K562 (cell line): ENCODE measurements at regions not wholly inside any gene's neighbourhood (a gene's known extent, or its start where the extent isn't known, plus 50 kb on each side); places are given as distances from the start of the nearest gene placed in this dataset.

ENCODE experiments used
- ATAC-seq: fragments of 200-7000 bp; cut with Tn5 transposase; 3 replicates; pipeline ENCODE4 v1.9.1; 2020; ENCODE audit warnings: moderate library complexity
- BruUV-seq: library from RNA; stranded (reverse); fragments of 400-500 nt; replicated peaks from 2 replicates; lab custom pipeline; 2021; lab: Mats Ljungman, UMichigan
- CTCF ChIA-PET: fragments of 300-600 bp; formaldehyde crosslinking; extraction: SDS; loops from one replicate; lab custom pipeline; 2021; ENCODE audit warnings: low intra/inter-chr PET ratio; lab: Yijun Ruan, JAX
- POLR2A ChIA-PET: fragments of 300-600, 350-650 bp; sonication (Branson Sonifier 250); formaldehyde crosslinking; extraction: SDS; loops from one replicate; lab custom pipeline; 2021; ENCODE audit warnings: antibody characterized with exemption, inconsistent platforms; lab: Yijun Ruan, JAX
- DNase-seq, 4 experiments: peaks; one replicate each; pipeline versions ENCODE4 v3.0.0 to v3.0.0-alpha.2; 2011 to 2018; ENCODE audit warnings: low spot score in 3 of 4, mixed read lengths in 3 of 4; ENCODE audit errors: extremely low read depth in 1 of 4
- FAIRE-seq: peaks from 2 replicates; lab custom pipeline; 2011; peaks lifted over from hg19 to GRCh38; lab: Jason Lieb, UNC
- H2AFZ ChIP-seq: 2 replicates; pipeline ENCODE4 v1.6.0; 2011; ENCODE audit warnings: low read depth, low read length, control low read depth, inconsistent platforms
- H3K27ac ChIP-seq: fragments of 200-600 bp; 3 replicates; pipeline ENCODE4 v1.8.0; 2011; ENCODE audit warnings: low read depth, mild to moderate bottlenecking, control low read depth, inconsistent platforms, low read length, moderate library complexity, mixed read lengths; ENCODE audit errors: extremely low read depth
- H3K27me3 ChIP-seq, 2 experiments: fragments of 300-600 bp in 1 of 2; 2 replicates in 1 of 2; 3 replicates in 1 of 2; pipeline versions ENCODE4 v1.6.0 to v1.8.0; 2011; ENCODE audit warnings: inconsistent platforms in 2 of 2, low read length in 2 of 2, mild to moderate bottlenecking in 1 of 2, mixed read lengths in 1 of 2, moderate library complexity in 1 of 2; ENCODE audit not compliant: control insufficient read depth in 2 of 2, insufficient read depth in 2 of 2
- H3K36me3 ChIP-seq: fragments of 300-600 bp; 3 replicates; pipeline ENCODE4 v1.8.0; 2011; ENCODE audit warnings: mild to moderate bottlenecking, low read length, inconsistent platforms; ENCODE audit not compliant: control insufficient read depth, insufficient read depth
- H3K4me1 ChIP-seq, 2 experiments: fragments of 200-600 bp in 1 of 2; replicated peaks in 1 of 2; 2 replicates in 1 of 2; 3 replicates in 1 of 2; pipeline versions ENCODE4 v1.5.1 to v1.8.0; 2011; ENCODE audit warnings: inconsistent platforms in 2 of 2, low read length in 2 of 2, mild to moderate bottlenecking in 1 of 2, mixed read lengths in 1 of 2, moderate library complexity in 1 of 2; ENCODE audit not compliant: control insufficient read depth in 2 of 2, insufficient read depth in 2 of 2
- H3K4me2 ChIP-seq: 2 replicates; pipeline ENCODE4 v1.6.1; 2011; ENCODE audit warnings: low read length, control low read depth, inconsistent platforms, mixed read lengths; ENCODE audit not compliant: insufficient read depth
- H3K4me3 ChIP-seq: fragments of 200-600 bp; sonication (generic), shearing (Covaris generic); 2 replicates; pipeline ENCODE4 v1.5.1; 2016; ENCODE audit warnings: control low read depth, inconsistent platforms
- H3K79me2 ChIP-seq: fragments of 200-600 bp; 3 replicates; pipeline ENCODE4 v1.8.0; 2011; ENCODE audit warnings: low read length, inconsistent platforms; ENCODE audit not compliant: control insufficient read depth, insufficient read depth
- H3K9ac ChIP-seq, 2 experiments: 2 replicates each; pipeline versions ENCODE4 v1.6.0 to v1.6.1; 2011; ENCODE audit warnings: low read depth in 2 of 2, low read length in 2 of 2, control low read depth in 1 of 2, inconsistent platforms in 1 of 2, mild to moderate bottlenecking in 1 of 2, mixed read lengths in 1 of 2; ENCODE audit not compliant: insufficient read depth in 1 of 2
- H3K9me1 ChIP-seq: one replicate; pipeline ENCODE4 v1.6.0; 2011; ENCODE audit warnings: inconsistent platforms, mild to moderate bottlenecking, low read length, moderate library complexity; ENCODE audit not compliant: control insufficient read depth, insufficient read depth
- H3K9me3 ChIP-seq: replicated peaks from 2 replicates; pipeline ENCODE4 v1.5.1; 2011; ENCODE audit warnings: low read depth, low read length, inconsistent platforms; ENCODE audit not compliant: control insufficient read depth, insufficient read depth
- H4K20me1 ChIP-seq: replicated peaks from 2 replicates; pipeline ENCODE4 v1.6.1; 2011; ENCODE audit warnings: low read length, inconsistent platforms, mixed read lengths; ENCODE audit not compliant: control insufficient read depth, insufficient read depth
- ELF2 ChIP-seq: fragments of 250-450 bp; sonication (Bioruptor Pico); IDR thresholded peaks from 2 replicates; pipeline ENCODE4 v1.5.0; 2021; ENCODE audit warnings: mild to moderate bottlenecking
- EP400 ChIP-seq: fragments of 450-650 bp; IDR thresholded peaks from 2 replicates; pipeline ENCODE4 v1.6.1; 2017; ENCODE audit warnings: antibody characterized with exemption, mild to moderate bottlenecking, moderate library complexity
- HNRNPK ChIP-seq: fragments of 200-400 bp; formaldehyde crosslinking; IDR thresholded peaks from one replicate; pipeline ENCODE4 v1.6.1; 2018; ENCODE audit warnings: mild to moderate bottlenecking, low read depth, low read length; ENCODE audit not compliant: poor library complexity, severe bottlenecking
- HNRNPLL ChIP-seq: fragments of 200-400 bp; formaldehyde crosslinking; IDR thresholded peaks from 2 replicates; pipeline ENCODE4 v1.6.1; 2017; ENCODE audit warnings: low read length, low read depth, mild to moderate bottlenecking; ENCODE audit not compliant: poor library complexity, severe bottlenecking
- KAT7 ChIP-seq: sonication (generic); formaldehyde crosslinking; IDR thresholded peaks from 2 replicates; pipeline ENCODE4 v1.8.0; 2022; ENCODE audit warnings: missing genetic modification reagents, mild to moderate bottlenecking, borderline replicate concordance
- LEF1 ChIP-seq: fragments of 450-650 bp; IDR thresholded peaks from 2 replicates; pipeline ENCODE4 v1.6.1; 2016; ENCODE audit warnings: mild to moderate bottlenecking
- MITF ChIP-seq: IDR thresholded peaks from 2 replicates; pipeline ENCODE4 v1.6.1; 2014; ENCODE audit warnings: antibody characterized with exemption
- NFRKB ChIP-seq: fragments of 450-650 bp; IDR thresholded peaks from 2 replicates; pipeline ENCODE4 v1.6.1; 2016; ENCODE audit warnings: low read depth
- TFE3 ChIP-seq: fragments of 450-650 bp; formaldehyde crosslinking; IDR thresholded peaks from 2 replicates; pipeline ENCODE4 v1.4.0; 2020; ENCODE audit warnings: mild to moderate bottlenecking, mixed read lengths
- TSC22D4 ChIP-seq: fragments of 450-650 bp; IDR thresholded peaks from 2 replicates; pipeline ENCODE4 v1.6.1; 2016; ENCODE audit warnings: missing genetic modification characterization, missing biosample characterization, control low read depth
- ZBED1 ChIP-seq: IDR thresholded peaks from 2 replicates; pipeline ENCODE4 v1.6.1; 2014
- ZNF217 ChIP-seq: sonication (generic); formaldehyde crosslinking; IDR thresholded peaks from 2 replicates; pipeline ENCODE4 v1.8.0; 2022; ENCODE audit warnings: mild to moderate bottlenecking, missing genetic modification reagents
- ZNF592 ChIP-seq: fragments of 450-650 bp; IDR thresholded peaks from 2 replicates; pipeline ENCODE4 v1.6.1; 2017; ENCODE audit warnings: antibody characterized with exemption, mild to moderate bottlenecking
- WGBS: fragments of 100-300 bp; shearing (Covaris generic); methylation state at CpG from one replicate; pipeline ENCODE4 v1.1.6; 2016; ENCODE audit warnings: low coverage, mixed read lengths; ENCODE audit not compliant: insufficient coverage; ENCODE audit errors: missing lambda C conversion rate; 5-methylcytosine and 5-hydroxymethylcytosine counted together
- in situ Hi-C: fragments of 300-500 bp; cut with MboI; formaldehyde crosslinking; loops from 4 replicates; pipeline ENCODE4 v1.15.0; 2018; ENCODE audit warnings: inconsistent platforms, mixed read lengths
- intact Hi-C: fragments of 100-400 bp; cut with micrococcal nuclease; formaldehyde crosslinking; loops from 2 replicates; pipeline ENCODE4 v1.14.2; 2022
- TF ChIP-seq, protein P1 (sequence below): fragments of 250-450 bp; sonication (Bioruptor Pico); IDR thresholded peaks from 2 replicates; pipeline ENCODE4 v1.8.0; 2021; ENCODE audit warnings: mild to moderate bottlenecking, moderate library complexity
- TF ChIP-seq, protein P2 (sequence below), 2 experiments: fragments of 450-650 bp in 1 of 2; sonication (generic) in 1 of 2; formaldehyde crosslinking; conservative IDR thresholded peaks; 2 replicates each; pipeline versions ENCODE4 v1.4.0 to v1.8.1; 2020 to 2022; ENCODE audit warnings: mild to moderate bottlenecking in 1 of 2, missing genetic modification reagents in 1 of 2

GRCh38 chr5:9712506-9712905 is 82.4 kb upstream of the TAS2R1 start:
- Histone ChIP-seq H3K4me1 (no peaks in the 10 kb centered on the region), H3K9me3 (no peaks in the 10 kb centered on the region), H3K4me2 (no peak overlapping the region), H3K27ac (no peak overlapping the region), H3K27me3 (no peaks in the 10 kb centered on the region), H3K9ac (no peak overlapping the region), H2AFZ (no peak overlapping the region), H3K4me3 (no peak overlapping the region), H3K9me1 (no peaks in the 10 kb centered on the region), H3K36me3 (no peaks in the 10 kb centered on the region), H3K79me2 (no peaks in the 10 kb centered on the region), H4K20me1 (no peaks in the 10 kb centered on the region)
- in situ Hi-C loops (no loop called here), intact Hi-C loops (no loop called here)
- ChIA-PET POLR2A (no interaction called here), CTCF (no interaction called here)
- WGBS = 4% methylated on average over 4 of the region's 4 CpGs
- DNase-seq (no peak), FAIRE-seq (no peak), ATAC-seq (no peak)
- BruUV-seq = no TSS peak
- TF ChIP-seq ZNF217 (CRISPR knock-in tag) (no peak), EP400 (no peak), KAT7 (no peak), TSC22D4 (tag) (no peak), ZNF592 (no peak), ZBED1 (no peak), LEF1 (no peak), MITF (no peak), TFE3 (CRISPR knock-in tag) (no peak), HNRNPK (no peak), NFRKB (no peak), ELF2 (no peak), HNRNPLL (no peak)
- TF ChIP-seq, protein P1, sequence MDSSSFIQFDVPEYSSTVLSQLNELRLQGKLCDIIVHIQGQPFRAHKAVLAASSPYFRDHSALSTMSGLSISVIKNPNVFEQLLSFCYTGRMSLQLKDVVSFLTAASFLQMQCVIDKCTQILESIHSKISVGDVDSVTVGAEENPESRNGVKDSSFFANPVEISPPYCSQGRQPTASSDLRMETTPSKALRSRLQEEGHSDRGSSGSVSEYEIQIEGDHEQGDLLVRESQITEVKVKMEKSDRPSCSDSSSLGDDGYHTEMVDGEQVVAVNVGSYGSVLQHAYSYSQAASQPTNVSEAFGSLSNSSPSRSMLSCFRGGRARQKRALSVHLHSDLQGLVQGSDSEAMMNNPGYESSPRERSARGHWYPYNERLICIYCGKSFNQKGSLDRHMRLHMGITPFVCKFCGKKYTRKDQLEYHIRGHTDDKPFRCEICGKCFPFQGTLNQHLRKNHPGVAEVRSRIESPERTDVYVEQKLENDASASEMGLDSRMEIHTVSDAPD (CRISPR knock-in tag) = no peak
- TF ChIP-seq, protein P2, sequence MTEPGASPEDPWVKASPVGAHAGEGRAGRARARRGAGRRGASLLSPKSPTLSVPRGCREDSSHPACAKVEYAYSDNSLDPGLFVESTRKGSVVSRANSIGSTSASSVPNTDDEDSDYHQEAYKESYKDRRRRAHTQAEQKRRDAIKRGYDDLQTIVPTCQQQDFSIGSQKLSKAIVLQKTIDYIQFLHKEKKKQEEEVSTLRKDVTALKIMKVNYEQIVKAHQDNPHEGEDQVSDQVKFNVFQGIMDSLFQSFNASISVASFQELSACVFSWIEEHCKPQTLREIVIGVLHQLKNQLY (CRISPR knock-in tag; conservative IDR thresholded peaks at IDR 0.05) = no peak
